Activated T-cell treated with anti-CD3 and anti-CD28 coated beads for 4 hours (primary cell): ENCODE measurements at regions not wholly inside any gene's neighbourhood (a gene's known extent, or its start where the extent isn't known, plus 50 kb on each side); places are given as distances from the start of the nearest gene placed in this dataset.
"Not testable (repeated sequence)": the region's sequence is repeated elsewhere in the genome, so short reads cannot be mapped to it uniquely, and the experiment has no call there.

ENCODE experiments used
- DNase-seq: peaks from one replicate; pipeline ENCODE4 v3.0.0-alpha.2; 2020

- DNase-seq, result no peak
These were observed 80.8 kb upstream of the PAX2 start for GRCh38 chr10:100664316-100665149.

GRCh38 chr10:100666634-100667033, 78.7 kb upstream of the PAX2 start:
- not testable (repeated sequence) for DNase-seq

GRCh38 chr10:100669616-100670015, 75.8 kb upstream of the PAX2 start:
- no peak for DNase-seq

- DNase-seq, result no peak
These were observed 75.0 kb upstream of the PAX2 start for GRCh38 chr10:100670368-100670767.

GRCh38 chr10:100670828-100671479, 74.4 kb upstream of the PAX2 start:
- DNase-seq, result peak; percentile 39

GRCh38 chr10:100672199-100672598, 73.2 kb upstream of the PAX2 start:
- DNase-seq, result no peak

- DNase-seq, result no peak
These were observed 68.0 kb upstream of the PAX2 start for GRCh38 chr10:100677290-100677945.

GRCh38 chr10:100679327-100679726, 66.1 kb upstream of the PAX2 start:
- DNase-seq, result no peak

- no peak for DNase-seq
These were observed 62.4 kb upstream of the PAX2 start for GRCh38 chr10:100683004-100683403.

- DNase-seq, result no peak
These were observed 61.7 kb upstream of the PAX2 start for GRCh38 chr10:100683545-100684300.

- no peak for DNase-seq
These were observed 60.6 kb upstream of the PAX2 start for GRCh38 chr10:100684688-100685235.

- no peak for DNase-seq
These were observed 60.1 kb upstream of the PAX2 start for GRCh38 chr10:100685331-100685730.

GRCh38 chr10:100687143-100688003, 58.0 kb upstream of the PAX2 start:
- DNase-seq, result no peak

- no peak for DNase-seq
These were observed 57.2 kb upstream of the PAX2 start for GRCh38 chr10:100688201-100688600.

- no peak for DNase-seq
These were observed 51.6 kb upstream of the PAX2 start for GRCh38 chr10:100693821-100694220.
